Neural cell (in vitro differentiated cells): ENCODE measurements at regions not wholly inside any gene's neighbourhood (a gene's known extent, or its start where the extent isn't known, plus 50 kb on each side); places are given as distances from the start of the nearest gene placed in this dataset.

ENCODE experiments used
- H2AFZ ChIP-seq: fragments of 200-600, 300-800 bp; sonication (generic), shearing (Covaris generic); 2 replicates; pipeline ENCODE4 v1.6.0; 2014; ENCODE audit warnings: low read depth, mild to moderate bottlenecking, antibody characterized with exemption, low read length, moderate library complexity
- H3F3A ChIP-seq: fragments of 200-600 bp; shearing (Covaris generic); 2 replicates; pipeline ENCODE4 v1.6.1; 2016; ENCODE audit warnings: mild to moderate bottlenecking, moderate library complexity, mixed read lengths, antibody characterized with exemption, low read length; ENCODE audit not compliant: insufficient read depth, poor library complexity, severe bottlenecking
- H3K27ac ChIP-seq: fragments of 200-600, 300-800 bp; sonication (generic), shearing (Covaris generic); 2 replicates; pipeline ENCODE4 v1.5.1; 2014; ENCODE audit warnings: mild to moderate bottlenecking, low read length, moderate library complexity
- H3K27me3 ChIP-seq: fragments of 300-800, 200-600 bp; sonication (generic), shearing (Covaris generic); 2 replicates; pipeline ENCODE4 v1.6.0; 2014; ENCODE audit warnings: mild to moderate bottlenecking, low read depth, low read length, moderate library complexity; ENCODE audit not compliant: insufficient read depth
- H3K36me3 ChIP-seq: fragments of 300-800, 200-600 bp; sonication (generic), shearing (Covaris generic); 2 replicates; pipeline ENCODE4 v1.5.1; 2014; ENCODE audit warnings: mild to moderate bottlenecking, antibody characterized with exemption, low read length, moderate library complexity; ENCODE audit not compliant: insufficient read depth
- H3K4me2 ChIP-seq: fragments of 300-800, 200-600 bp; sonication (generic), shearing (Covaris generic); 2 replicates; pipeline ENCODE4 v1.6.0; 2014; ENCODE audit warnings: mild to moderate bottlenecking, low read length
- H3K4me3 ChIP-seq: fragments of 300-800, 200-600 bp; sonication (generic), shearing (Covaris generic); 2 replicates; pipeline ENCODE4 v1.5.1; 2014; ENCODE audit warnings: mild to moderate bottlenecking, low read length, moderate library complexity
- H3K79me2 ChIP-seq: fragments of 200-600 bp; shearing (Covaris generic); replicated peaks from 2 replicates; pipeline ENCODE4 v1.6.0; 2014; ENCODE audit warnings: mild to moderate bottlenecking, low read length, moderate library complexity; ENCODE audit not compliant: insufficient read depth
- H3K9ac ChIP-seq: fragments of 300-800, 200-600 bp; sonication (generic), shearing (Covaris generic); 2 replicates; pipeline ENCODE4 v1.6.1; 2016; ENCODE audit warnings: mild to moderate bottlenecking, low read length, mixed read lengths
- H3K9me2 ChIP-seq: fragments of 200-600 bp; shearing (Covaris generic); 2 replicates; pipeline ENCODE4 v1.6.1; 2016; ENCODE audit warnings: mild to moderate bottlenecking, low read length, mixed read lengths; ENCODE audit not compliant: insufficient read depth
- H3K9me3 ChIP-seq: fragments of 200-600, 300-800 bp; sonication (generic), shearing (Covaris generic); 2 replicates; pipeline ENCODE4 v1.6.1; 2016; ENCODE audit warnings: mild to moderate bottlenecking, mixed run types, low read length, moderate library complexity, mixed read lengths
- H4K20me1 ChIP-seq: fragments of 200-600 bp; shearing (Covaris generic); 2 replicates; pipeline ENCODE4 v1.6.1; 2016; ENCODE audit warnings: mild to moderate bottlenecking, mixed run types; ENCODE audit not compliant: insufficient read depth
- CTCF ChIP-seq: fragments of 450-650 bp; IDR thresholded peaks from 2 replicates; pipeline ENCODE4 v1.5.1; 2014; ENCODE audit warnings: antibody characterized with exemption, mild to moderate bottlenecking, moderate library complexity; ENCODE audit not compliant: poor library complexity, severe bottlenecking
- EP300 ChIP-seq: fragments of 450-650 bp; conservative IDR thresholded peaks from 2 replicates; pipeline ENCODE4 v1.6.1; 2014; ENCODE audit warnings: antibody characterized with exemption, mild to moderate bottlenecking, moderate library complexity; ENCODE audit not compliant: poor library complexity, severe bottlenecking
- EZH2 ChIP-seq: fragments of 200-600, 300-800 bp; shearing (Covaris generic), sonication (generic); IDR thresholded peaks from 2 replicates; pipeline ENCODE4 v1.6.1; 2014; ENCODE audit warnings: antibody characterized with exemption, low read length, borderline replicate concordance, mild to moderate bottlenecking; ENCODE audit not compliant: insufficient read depth, poor library complexity, severe bottlenecking
- MXI1 ChIP-seq: fragments of 450-650 bp; conservative IDR thresholded peaks from 2 replicates; pipeline ENCODE4 v1.6.1; 2014; ENCODE audit warnings: antibody characterized with exemption, mild to moderate bottlenecking; ENCODE audit not compliant: poor library complexity, severe bottlenecking
- POLR2AphosphoS5 ChIP-seq: IDR thresholded peaks from 2 replicates; pipeline ENCODE4 v1.6.1; 2012
- RAD21 ChIP-seq: fragments of 450-650 bp; conservative IDR thresholded peaks from 2 replicates; pipeline ENCODE4 v1.6.1; 2014; ENCODE audit warnings: antibody characterized with exemption, mild to moderate bottlenecking, moderate library complexity
- REST ChIP-seq: IDR thresholded peaks from 2 replicates; pipeline ENCODE4 v1.6.1; 2012; ENCODE audit warnings: borderline replicate concordance
- SMC3 ChIP-seq: fragments of 450-650 bp; conservative IDR thresholded peaks from 2 replicates; pipeline ENCODE4 v1.6.1; 2014; ENCODE audit warnings: antibody characterized with exemption, mild to moderate bottlenecking, moderate library complexity; ENCODE audit not compliant: poor library complexity

- H3K27ac ChIP-seq, result no peak overlapping the region
Observed at GRCh38 chr3:76969996-76970615, 69.8 kb upstream of the ROBO2 start.

GRCh38 chr3:76972624-76973296 is 67.1 kb upstream of the ROBO2 start:
- Histone ChIP-seq H3K27me3 (no peaks in the 10 kb centered on the region), H4K20me1 (no peaks in the 10 kb centered on the region), H3K4me2 (no peak overlapping the region), H3K9me2 (no peaks in the 10 kb centered on the region), H3K79me2 (no peaks in the 10 kb centered on the region), H3F3A (peaks cover 3% of the 10 kb centered on the region), H3K4me3 (no peak overlapping the region), H2AFZ (no peak overlapping the region), H3K36me3 (no peaks in the 10 kb centered on the region), H3K27ac (no peak overlapping the region), H3K9ac (no peak overlapping the region), H3K9me3 (no peaks in the 10 kb centered on the region)
- TF ChIP-seq REST (no peak), SMC3 (no peak)

More at GRCh38 chr3:76969996-76970615, 69.8 kb upstream of the ROBO2 start:
- TF ChIP-seq POLR2AphosphoS5, result no peak
- TF ChIP-seq EP300, result no peak
- TF ChIP-seq EZH2, result no peak
- no peak for TF ChIP-seq MXI1
- no peak for TF ChIP-seq REST
- TF ChIP-seq RAD21, result no peak
- TF ChIP-seq CTCF, result no peak
- no peak for TF ChIP-seq SMC3
- Histone ChIP-seq H2AFZ (no peak overlapping the region), H4K20me1 (no peaks in the 10 kb centered on the region), H3K36me3 (no peaks in the 10 kb centered on the region), H3K9me2 (no peaks in the 10 kb centered on the region), H3K9ac (no peak overlapping the region), H3K27me3 (no peaks in the 10 kb centered on the region), H3K4me3 (no peak overlapping the region), H3F3A (peaks cover 3% of the 10 kb centered on the region), H3K9me3 (no peaks in the 10 kb centered on the region), H3K4me2 (no peak overlapping the region), H3K79me2 (no peaks in the 10 kb centered on the region)
